NOMO-1 treated with dmso at 0.1 percent for 144 hours (cell line): ENCODE measurements at regions not wholly inside any gene's neighbourhood (a gene's known extent, or its start where the extent isn't known, plus 50 kb on each side); places are given as distances from the start of the nearest gene placed in this dataset.
"Not testable (repeated sequence)": the region's sequence is repeated elsewhere in the genome, so short reads cannot be mapped to it uniquely, and the experiment has no call there.

Source experiments
- DNase-seq: peaks from one replicate; lab custom pipeline; 2025; ENCODE audit not compliant: unreplicated experiment; lab: John Stamatoyannopoulos, UW

- DNase-seq = no peak
These were observed 49.9 kb upstream of the WNT7B start for GRCh38 chr22:46026899-46027210.

- peak; percentile 66 for DNase-seq
These were observed 50.5 kb upstream of the WNT7B start for GRCh38 chr22:46027211-46028105.

GRCh38 chr22:46028106-46028991 lies 51.4 kb upstream of the WNT7B start:
- no peak for DNase-seq

GRCh38 chr22:46029036-46029435 lies 52.1 kb upstream of the WNT7B start:
- no peak for DNase-seq

GRCh38 chr22:46029574-46030200 lies 52.7 kb upstream of the WNT7B start:
- no peak for DNase-seq

GRCh38 chr22:46030231-46030880 lies 53.4 kb upstream of the WNT7B start:
- DNase-seq = no peak

- no peak for DNase-seq
These were observed 54.1 kb upstream of the WNT7B start for GRCh38 chr22:46031066-46031465.

- no peak for DNase-seq
These were observed 54.6 kb upstream of the WNT7B start for GRCh38 chr22:46031557-46031956.

- DNase-seq = no peak
These were observed 55.2 kb upstream of the WNT7B start for GRCh38 chr22:46031965-46032851.

- no peak for DNase-seq
These were observed 56.6 kb upstream of the WNT7B start for GRCh38 chr22:46033256-46034200.

GRCh38 chr22:46034480-46034879 lies 57.5 kb upstream of the WNT7B start:
- not testable (repeated sequence) for DNase-seq

- DNase-seq = no peak
These were observed 58.4 kb upstream of the WNT7B start for GRCh38 chr22:46035380-46035741.

GRCh38 chr22:46035742-46036557 lies 59.0 kb upstream of the WNT7B start:
- DNase-seq = peak; percentile 98

- no peak for DNase-seq
These were observed 59.8 kb upstream of the WNT7B start for GRCh38 chr22:46036558-46037408.

- DNase-seq = no peak
These were observed 61.2 kb upstream of the WNT7B start for GRCh38 chr22:46038174-46038487.

GRCh38 chr22:46038516-46039430 lies 61.8 kb upstream of the WNT7B start:
- no peak for DNase-seq
